Activated T-cell treated with anti-CD3 and anti-CD28 coated beads, Interleukin-2, amount 50 U/mL, for 72 hours (primary cell): ENCODE measurements at regions not wholly inside any gene's neighbourhood (a gene's known extent, or its start where the extent isn't known, plus 50 kb on each side); places are given as distances from the start of the nearest gene placed in this dataset.

Experiments used
- ATAC-seq, 2 donors: fragments of 150-1000 bp; cut with Tn5 transposase; replicated peaks in 1 of 2; 2 replicates each; pipeline ENCODE4 v1.10.0; 2021; ENCODE audit warnings: moderate library complexity in 2 of 2, mild to moderate bottlenecking in 1 of 2
- DNase-seq, 2 donors: peaks; one replicate each; pipeline ENCODE4 v3.0.0; 2021 to 2022; ENCODE audit warnings: mixed read lengths in 1 of 2
- H3K27ac Mint-ChIP-seq: one replicate; pipeline ENCODE4 v1.8.0; 2022; ENCODE audit warnings: mild to moderate bottlenecking, moderate library complexity, mixed read lengths
- H3K27me3 Mint-ChIP-seq: one replicate; pipeline ENCODE4 v1.8.0; 2022; ENCODE audit warnings: low read depth, mixed read lengths
- H3K36me3 Mint-ChIP-seq, 2 donors: one replicate each; pipeline ENCODE4 v1.8.0; 2022; ENCODE audit warnings: mixed read lengths in 2 of 2, mild to moderate bottlenecking in 1 of 2; ENCODE audit not compliant: insufficient read depth in 2 of 2
- H3K4me1 Mint-ChIP-seq: one replicate; pipeline ENCODE4 v1.8.0; 2022; ENCODE audit warnings: low read depth, mixed read lengths
- H3K4me3 Mint-ChIP-seq, 2 donors: one replicate each; pipeline ENCODE4 v1.8.0; 2022; ENCODE audit warnings: mild to moderate bottlenecking in 2 of 2, mixed read lengths in 2 of 2, moderate library complexity in 2 of 2
- H3K9me3 Mint-ChIP-seq, 2 donors: one replicate each; pipeline ENCODE4 v1.8.0; 2022; ENCODE audit warnings: mixed read lengths in 2 of 2

GRCh38 chr3:79846148-79846933, 78.5 kb upstream of the ROBO1 start:
- H3K9me3 Mint-ChIP-seq = peaks cover 6 to 9% of the 10 kb centered on the region in 2 donors
- H3K36me3 Mint-ChIP-seq = peaks cover 0 to 3% of the 10 kb centered on the region in 2 donors
- no peak overlapping the region for H3K27ac Mint-ChIP-seq
- no peak for DNase-seq
- no peaks in the 10 kb centered on the region for H3K27me3 Mint-ChIP-seq
- no peak for ATAC-seq
- H3K4me1 Mint-ChIP-seq = no peaks in the 10 kb centered on the region
- H3K4me3 Mint-ChIP-seq = no peak overlapping the region

GRCh38 chr3:79845546-79845945, 77.7 kb upstream of the ROBO1 start:
- no peak for DNase-seq
- peaks cover 0 to 3% of the 10 kb centered on the region in 2 donors for H3K36me3 Mint-ChIP-seq
- H3K4me1 Mint-ChIP-seq = no peaks in the 10 kb centered on the region
- H3K4me3 Mint-ChIP-seq = no peak overlapping the region
- no peak overlapping the region for H3K27ac Mint-ChIP-seq
- peaks cover 6% of the 10 kb centered on the region in 2 donors for H3K9me3 Mint-ChIP-seq
- ATAC-seq = no peak
- no peaks in the 10 kb centered on the region for H3K27me3 Mint-ChIP-seq

- ATAC-seq = no peak
- H3K4me1 Mint-ChIP-seq = no peaks in the 10 kb centered on the region
- peaks cover 6 to 9% of the 10 kb centered on the region in 2 donors for H3K9me3 Mint-ChIP-seq
- H3K27ac Mint-ChIP-seq = no peak overlapping the region
- H3K4me3 Mint-ChIP-seq = no peak overlapping the region
- no peaks in the 10 kb centered on the region for H3K27me3 Mint-ChIP-seq
- peaks cover 0 to 3% of the 10 kb centered on the region in 2 donors for H3K36me3 Mint-ChIP-seq
- no peak for DNase-seq
Observed at GRCh38 chr3:79844176-79844575, 76.4 kb upstream of the ROBO1 start.

- DNase-seq (no peak), ATAC-seq (no peak)
- Mint-ChIP-seq H3K36me3 (peaks cover 0 to 3% of the 10 kb centered on the region in 2 donors), H3K27me3 (no peaks in the 10 kb centered on the region), H3K27ac (no peak overlapping the region), H3K4me1 (no peaks in the 10 kb centered on the region), H3K9me3 (peaks cover 7 to 9% of the 10 kb centered on the region in 2 donors), H3K4me3 (no peak overlapping the region)
Observed at GRCh38 chr3:79843180-79843579, 75.4 kb upstream of the ROBO1 start.

GRCh38 chr3:79835701-79836100, 67.9 kb upstream of the ROBO1 start:
- ATAC-seq = no peak
- Mint-ChIP-seq H3K27ac (no peak overlapping the region), H3K4me3 (no peak overlapping the region), H3K27me3 (no peaks in the 10 kb centered on the region), H3K9me3 (peaks cover 10 to 13% of the 10 kb centered on the region in 2 donors), H3K36me3 (peaks cover 0 to 2% of the 10 kb centered on the region in 2 donors), H3K4me1 (no peaks in the 10 kb centered on the region)
- DNase-seq = no peak

GRCh38 chr3:79824166-79824565, 56.4 kb upstream of the ROBO1 start:
- H3K27ac Mint-ChIP-seq = no peak overlapping the region
- peaks cover 0 to under 1% of the 10 kb centered on the region in 2 donors for H3K36me3 Mint-ChIP-seq
- no peak overlapping the region for H3K4me3 Mint-ChIP-seq
- no peaks in the 10 kb centered on the region for H3K27me3 Mint-ChIP-seq
- peaks cover 4 to 9% of the 10 kb centered on the region in 2 donors for H3K9me3 Mint-ChIP-seq
- no peak for ATAC-seq
- DNase-seq = no peak
- no peaks in the 10 kb centered on the region for H3K4me1 Mint-ChIP-seq

- no peaks in the 10 kb centered on the region for H3K36me3 Mint-ChIP-seq
- H3K4me1 Mint-ChIP-seq = no peaks in the 10 kb centered on the region
- H3K27ac Mint-ChIP-seq = no peak overlapping the region
- peaks cover 9 to 12% of the 10 kb centered on the region in 2 donors for H3K9me3 Mint-ChIP-seq
- DNase-seq (no peak), ATAC-seq (no peak)
- no peaks in the 10 kb centered on the region for H3K27me3 Mint-ChIP-seq
- no peak overlapping the region for H3K4me3 Mint-ChIP-seq
Observed at GRCh38 chr3:79822076-79822475, 54.3 kb upstream of the ROBO1 start.

GRCh38 chr3:79820089-79820488, 52.3 kb upstream of the ROBO1 start:
- DNase-seq (no peak), ATAC-seq (no peak)
- no peaks in the 10 kb centered on the region for H3K4me1 Mint-ChIP-seq
- H3K4me3 Mint-ChIP-seq = no peak overlapping the region
- H3K36me3 Mint-ChIP-seq = no peaks in the 10 kb centered on the region
- no peaks in the 10 kb centered on the region for H3K27me3 Mint-ChIP-seq
- peaks cover 12 to 22% of the 10 kb centered on the region in 2 donors for H3K9me3 Mint-ChIP-seq
- H3K27ac Mint-ChIP-seq = no peak overlapping the region

- DNase-seq (no peak), ATAC-seq (no peak)
- Mint-ChIP-seq H3K9me3 (peaks cover 12 to 21% of the 10 kb centered on the region in 2 donors), H3K4me1 (no peaks in the 10 kb centered on the region), H3K27me3 (no peaks in the 10 kb centered on the region), H3K27ac (no peak overlapping the region), H3K36me3 (no peaks in the 10 kb centered on the region), H3K4me3 (no peak overlapping the region)
Observed at GRCh38 chr3:79818015-79818414, 50.2 kb upstream of the ROBO1 start.
